Neural progenitor cell (in vitro differentiated cells): ENCODE measurements at regions not wholly inside any gene's neighbourhood (a gene's known extent, or its start where the extent isn't known, plus 50 kb on each side); places are given as distances from the start of the nearest gene placed in this dataset.
A peak's percentile ranks its signal among the peaks of the same experiment; 100 is the strongest.
"Not testable (repeated sequence)": the region's sequence is repeated elsewhere in the genome, so short reads cannot be mapped to it uniquely, and the experiment has no call there.

Source experiments
- DNase-seq: peaks from one replicate; pipeline ENCODE4 v3.0.0-alpha.2; 2016; ENCODE audit warnings: low spot score
- H2AFZ ChIP-seq: fragments of 200-600 bp; sonication (generic); replicated peaks from 2 replicates; pipeline ENCODE4 v1.6.1; 2016; ENCODE audit warnings: antibody characterized with exemption
- H3F3A ChIP-seq: fragments of 200-600 bp; sonication (generic); 2 replicates; pipeline ENCODE4 v1.6.1; 2016; ENCODE audit warnings: antibody characterized with exemption, low read depth
- H3K27ac ChIP-seq: fragments of 200-600 bp; sonication (generic); 2 replicates; pipeline ENCODE4 v1.5.1; 2016; ENCODE audit warnings: mild to moderate bottlenecking
- H3K27me3 ChIP-seq: fragments of 200-600 bp; sonication (generic); 2 replicates; pipeline ENCODE4 v1.6.1; 2016; ENCODE audit warnings: mild to moderate bottlenecking, moderate library complexity
- H3K36me3 ChIP-seq: fragments of 200-600 bp; sonication (generic); 2 replicates; pipeline ENCODE4 v1.5.1; 2016
- H3K4me1 ChIP-seq: fragments of 200-600 bp; sonication (generic); 2 replicates; pipeline ENCODE4 v1.6.1; 2016; ENCODE audit warnings: mixed run types
- H3K4me2 ChIP-seq: fragments of 200-600 bp; sonication (generic); 2 replicates; pipeline ENCODE4 v1.6.1; 2016
- H3K4me3 ChIP-seq: fragments of 200-600 bp; sonication (generic); 2 replicates; pipeline ENCODE4 v1.5.1; 2016
- H3K79me2 ChIP-seq: fragments of 200-600 bp; sonication (generic); 2 replicates; pipeline ENCODE4 v1.6.1; 2016; ENCODE audit warnings: low read depth
- H3K9ac ChIP-seq: fragments of 200-600 bp; sonication (generic); 2 replicates; pipeline ENCODE4 v1.6.1; 2016
- H3K9me3 ChIP-seq: fragments of 200-600 bp; sonication (generic); 2 replicates; pipeline ENCODE4 v1.5.1; 2016; ENCODE audit warnings: low read depth
- H4K20me1 ChIP-seq: fragments of 200-600 bp; sonication (generic); 2 replicates; pipeline ENCODE4 v1.6.1; 2016; ENCODE audit warnings: low read depth
- H3K27ac Mint-ChIP-seq: 3 replicates; pipeline ENCODE4 v1.8.0; 2021; ENCODE audit warnings: mixed read lengths
- H3K27me3 Mint-ChIP-seq: 2 replicates; pipeline ENCODE4 v1.8.0; 2022; ENCODE audit warnings: low read depth, mild to moderate bottlenecking, inconsistent platforms, moderate library complexity, mixed read lengths; ENCODE audit not compliant: insufficient read depth
- H3K36me3 Mint-ChIP-seq: 3 replicates; pipeline ENCODE4 v1.8.0; 2021; ENCODE audit warnings: mixed read lengths
- H3K4me1 Mint-ChIP-seq: 3 replicates; pipeline ENCODE4 v1.8.0; 2021; ENCODE audit warnings: mixed read lengths
- H3K4me3 Mint-ChIP-seq: 3 replicates; pipeline ENCODE4 v1.8.0; 2021; ENCODE audit warnings: mild to moderate bottlenecking, moderate library complexity, mixed read lengths
- H3K9me3 Mint-ChIP-seq: 3 replicates; pipeline ENCODE4 v1.8.0; 2020; ENCODE audit warnings: mixed read lengths
- CTCF ChIP-seq: fragments of 200-600 bp; sonication (generic); IDR thresholded peaks from 2 replicates; pipeline ENCODE4 v1.5.1; 2017; ENCODE audit warnings: antibody characterized with exemption, mild to moderate bottlenecking
- EZH2 ChIP-seq: fragments of 200-600 bp; sonication (generic); IDR thresholded peaks from 2 replicates; pipeline ENCODE4 v1.6.1; 2017; ENCODE audit warnings: antibody characterized with exemption, mild to moderate bottlenecking, moderate library complexity
- EZH2phosphoT487 ChIP-seq: fragments of 200-600 bp; sonication (generic); IDR thresholded peaks from 2 replicates; pipeline ENCODE4 v1.6.1; 2017; ENCODE audit warnings: antibody characterized with exemption

GRCh38 chr7:68192941-68193340 is 1196.3 kb downstream of the TYW1 start:
- no peak overlapping the region for H3K4me2 ChIP-seq
- H3K9ac ChIP-seq, result no peak overlapping the region
- no peak for TF ChIP-seq CTCF
- TF ChIP-seq EZH2, result no peak
- TF ChIP-seq EZH2phosphoT487, result no peak
- DNase-seq, result no peak
- Mint-ChIP-seq H3K4me1 (peaks cover under 1% of the 10 kb centered on the region), H3K27me3 (peaks cover 5% of the 10 kb centered on the region), H3K9me3 (no peaks in the 10 kb centered on the region), H3K4me3 (no peak overlapping the region), H3K36me3 (no peaks in the 10 kb centered on the region), H3K27ac (no peak overlapping the region)
- no peak overlapping the region for H3K4me3 ChIP-seq
- no peak overlapping the region for H3K27ac ChIP-seq
- no peaks in the 10 kb centered on the region for H3F3A ChIP-seq
- no peaks in the 10 kb centered on the region for H4K20me1 ChIP-seq
- H3K9me3 ChIP-seq, result no peaks in the 10 kb centered on the region
- H3K27me3 ChIP-seq, result no peaks in the 10 kb centered on the region
- no peaks in the 10 kb centered on the region for H3K4me1 ChIP-seq
- H2AFZ ChIP-seq, result no peak overlapping the region
- H3K36me3 ChIP-seq, result no peaks in the 10 kb centered on the region
- H3K79me2 ChIP-seq, result no peaks in the 10 kb centered on the region

- H3K36me3 Mint-ChIP-seq, H3K27ac ChIP-seq: not testable (repeated sequence)
These were observed 1199.0 kb downstream of the TYW1 start for GRCh38 chr7:68195642-68196041.

GRCh38 chr7:68200051-68200670 is 1203.5 kb downstream of the TYW1 start:
- H3K36me3 Mint-ChIP-seq, result no peaks in the 10 kb centered on the region
- no peaks in the 10 kb centered on the region for H3F3A ChIP-seq
- H3K4me3 Mint-ChIP-seq, result no peak overlapping the region
- H3K9ac ChIP-seq, result no peak overlapping the region
- no peak overlapping the region for H3K27ac ChIP-seq
- no peaks in the 10 kb centered on the region for H3K9me3 ChIP-seq
- peaks cover 9% of the 10 kb centered on the region for H3K4me1 Mint-ChIP-seq
- no peaks in the 10 kb centered on the region for H3K9me3 Mint-ChIP-seq
- H3K27ac Mint-ChIP-seq, result no peak overlapping the region
- no peak overlapping the region for H3K4me3 ChIP-seq
- no peaks in the 10 kb centered on the region for H3K36me3 ChIP-seq
- no peak overlapping the region for H2AFZ ChIP-seq
- H3K27me3 Mint-ChIP-seq, result peaks cover 2% of the 10 kb centered on the region
- no peak overlapping the region for H3K4me2 ChIP-seq
- H3K27me3 ChIP-seq, result no peaks in the 10 kb centered on the region
- DNase-seq, result no peak
- peaks cover 7% of the 10 kb centered on the region for H3K4me1 ChIP-seq
- H3K79me2 ChIP-seq, result no peaks in the 10 kb centered on the region
- H4K20me1 ChIP-seq, result no peaks in the 10 kb centered on the region
- TF ChIP-seq CTCF, result no peak
- no peak for TF ChIP-seq EZH2

More at GRCh38 chr7:68195642-68196041, 1199.0 kb downstream of the TYW1 start:
- not testable (repeated sequence) for H3K4me3 ChIP-seq, H3K4me2 ChIP-seq, H2AFZ ChIP-seq, H3K27ac Mint-ChIP-seq, H3F3A ChIP-seq, H3K27me3 Mint-ChIP-seq, H3K36me3 ChIP-seq, H4K20me1 ChIP-seq, H3K79me2 ChIP-seq, H3K4me1 ChIP-seq, H3K4me1 Mint-ChIP-seq, DNase-seq, H3K9me3 ChIP-seq, H3K9ac ChIP-seq, H3K9me3 Mint-ChIP-seq, H3K27me3 ChIP-seq, H3K4me3 Mint-ChIP-seq

- no peaks in the 10 kb centered on the region for H3K9me3 ChIP-seq
- TF ChIP-seq CTCF, result no peak
- H3K36me3 Mint-ChIP-seq, result no peaks in the 10 kb centered on the region
- peaks cover 4% of the 10 kb centered on the region for H3K27me3 Mint-ChIP-seq
- peak; percentile 13 for DNase-seq
- no peaks in the 10 kb centered on the region for H4K20me1 ChIP-seq
- H3K9ac ChIP-seq, result no peak overlapping the region
- no peak overlapping the region for H3K4me3 ChIP-seq
- H3K36me3 ChIP-seq, result no peaks in the 10 kb centered on the region
- H3K4me1 Mint-ChIP-seq, result peaks cover 9% of the 10 kb centered on the region
- H3F3A ChIP-seq, result no peaks in the 10 kb centered on the region
- no peaks in the 10 kb centered on the region for H3K79me2 ChIP-seq
- H3K9me3 Mint-ChIP-seq, result no peaks in the 10 kb centered on the region
- H3K4me3 Mint-ChIP-seq, result no peak overlapping the region
- no peaks in the 10 kb centered on the region for H3K27me3 ChIP-seq
- peak overlapping the region; percentile 1 for H3K4me2 ChIP-seq
- no peak overlapping the region for H3K27ac Mint-ChIP-seq
- H3K27ac ChIP-seq, result no peak overlapping the region
- no peak overlapping the region for H2AFZ ChIP-seq
- H3K4me1 ChIP-seq, result peaks cover 7% of the 10 kb centered on the region
These were observed 1206.6 kb downstream of the TYW1 start for GRCh38 chr7:68203251-68203650.
